ENCODE measurements at regions not wholly inside any gene's neighbourhood (a gene's known extent, or its start where the extent isn't known, plus 50 kb on each side); places are given as distances from the start of the nearest gene placed in this dataset.

DNA sequence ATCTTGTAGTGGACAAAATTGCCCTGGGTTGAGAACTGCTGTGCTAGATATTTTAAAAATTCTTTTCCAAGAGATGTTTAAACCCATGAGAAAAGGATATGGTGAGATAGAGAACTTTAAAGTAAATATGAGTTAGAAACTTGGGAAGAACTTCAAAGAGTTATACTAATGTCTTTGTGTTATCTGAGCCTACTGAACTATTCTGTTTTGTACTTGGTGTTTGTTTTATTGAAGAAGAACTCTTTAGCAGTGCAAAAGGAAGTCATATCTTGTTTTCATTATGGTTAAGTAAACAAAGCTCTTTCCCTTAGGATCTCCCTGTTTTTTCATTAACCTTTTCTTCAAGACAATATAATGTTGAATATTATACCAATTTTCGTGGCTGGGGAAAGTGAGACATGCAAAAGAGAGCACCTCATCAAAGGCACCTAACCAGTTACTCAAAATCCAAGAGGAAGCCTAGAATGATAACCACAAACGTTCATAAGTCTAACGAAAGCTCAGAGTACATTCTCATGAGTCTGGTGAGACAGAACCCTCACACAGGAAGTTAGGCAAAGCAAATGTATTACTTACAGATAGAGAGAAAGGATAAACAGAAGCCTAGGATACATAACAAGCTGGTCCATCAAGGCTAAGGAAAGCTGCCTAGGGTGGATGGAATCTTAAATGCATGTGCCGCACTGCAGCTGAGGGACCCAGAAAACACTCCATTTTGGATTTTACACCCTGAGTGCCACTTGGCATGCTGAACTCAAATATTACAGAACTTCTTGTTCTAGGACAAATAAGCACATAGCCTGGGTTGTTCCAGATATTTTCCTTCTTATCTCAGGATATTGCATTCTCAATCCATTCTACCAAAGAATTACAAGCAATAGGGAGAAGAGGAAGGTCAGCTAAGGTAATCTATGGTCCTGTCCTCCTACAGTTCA, 112.5 kb upstream of the ANO3 start:
- no peak overlapping the region for H3K27ac Mint-ChIP-seq
- H3K79me2 ChIP-seq (replicated peaks; ENCODE audit: insufficient read depth), result no peaks in the 10 kb centered on the region
- DNase-seq (ENCODE audit: low spot score) (no peak), ATAC-seq (no peak)
- no peaks in the 10 kb centered on the region; the same call in 2 of the 3 replicates for H3K4me1 Mint-ChIP-seq
- H3K4me1 ChIP-seq (ENCODE audit: insufficient read depth), result no peaks in the 10 kb centered on the region
- H3K4me3 Mint-ChIP-seq, result no peak overlapping the region
- TF ChIP-seq, protein P1, sequence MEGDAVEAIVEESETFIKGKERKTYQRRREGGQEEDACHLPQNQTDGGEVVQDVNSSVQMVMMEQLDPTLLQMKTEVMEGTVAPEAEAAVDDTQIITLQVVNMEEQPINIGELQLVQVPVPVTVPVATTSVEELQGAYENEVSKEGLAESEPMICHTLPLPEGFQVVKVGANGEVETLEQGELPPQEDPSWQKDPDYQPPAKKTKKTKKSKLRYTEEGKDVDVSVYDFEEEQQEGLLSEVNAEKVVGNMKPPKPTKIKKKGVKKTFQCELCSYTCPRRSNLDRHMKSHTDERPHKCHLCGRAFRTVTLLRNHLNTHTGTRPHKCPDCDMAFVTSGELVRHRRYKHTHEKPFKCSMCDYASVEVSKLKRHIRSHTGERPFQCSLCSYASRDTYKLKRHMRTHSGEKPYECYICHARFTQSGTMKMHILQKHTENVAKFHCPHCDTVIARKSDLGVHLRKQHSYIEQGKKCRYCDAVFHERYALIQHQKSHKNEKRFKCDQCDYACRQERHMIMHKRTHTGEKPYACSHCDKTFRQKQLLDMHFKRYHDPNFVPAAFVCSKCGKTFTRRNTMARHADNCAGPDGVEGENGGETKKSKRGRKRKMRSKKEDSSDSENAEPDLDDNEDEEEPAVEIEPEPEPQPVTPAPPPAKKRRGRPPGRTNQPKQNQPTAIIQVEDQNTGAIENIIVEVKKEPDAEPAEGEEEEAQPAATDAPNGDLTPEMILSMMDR (conservative IDR thresholded peaks at IDR 0.05; ENCODE audit: low read depth in 2 of 2), result no peak
- TF ChIP-seq EZH2 (IDR thresholded peaks at IDR 0.05; ENCODE audit: low read depth, unreplicated experiment), result no peak
- no peak for TF ChIP-seq JUNB (IDR thresholded peaks at IDR 0.05; ENCODE audit: unreplicated experiment)
- TF ChIP-seq EZH2phosphoT487 (IDR thresholded peaks at IDR 0.05; ENCODE audit: unreplicated experiment), result no peak
- TF ChIP-seq, protein P2, sequence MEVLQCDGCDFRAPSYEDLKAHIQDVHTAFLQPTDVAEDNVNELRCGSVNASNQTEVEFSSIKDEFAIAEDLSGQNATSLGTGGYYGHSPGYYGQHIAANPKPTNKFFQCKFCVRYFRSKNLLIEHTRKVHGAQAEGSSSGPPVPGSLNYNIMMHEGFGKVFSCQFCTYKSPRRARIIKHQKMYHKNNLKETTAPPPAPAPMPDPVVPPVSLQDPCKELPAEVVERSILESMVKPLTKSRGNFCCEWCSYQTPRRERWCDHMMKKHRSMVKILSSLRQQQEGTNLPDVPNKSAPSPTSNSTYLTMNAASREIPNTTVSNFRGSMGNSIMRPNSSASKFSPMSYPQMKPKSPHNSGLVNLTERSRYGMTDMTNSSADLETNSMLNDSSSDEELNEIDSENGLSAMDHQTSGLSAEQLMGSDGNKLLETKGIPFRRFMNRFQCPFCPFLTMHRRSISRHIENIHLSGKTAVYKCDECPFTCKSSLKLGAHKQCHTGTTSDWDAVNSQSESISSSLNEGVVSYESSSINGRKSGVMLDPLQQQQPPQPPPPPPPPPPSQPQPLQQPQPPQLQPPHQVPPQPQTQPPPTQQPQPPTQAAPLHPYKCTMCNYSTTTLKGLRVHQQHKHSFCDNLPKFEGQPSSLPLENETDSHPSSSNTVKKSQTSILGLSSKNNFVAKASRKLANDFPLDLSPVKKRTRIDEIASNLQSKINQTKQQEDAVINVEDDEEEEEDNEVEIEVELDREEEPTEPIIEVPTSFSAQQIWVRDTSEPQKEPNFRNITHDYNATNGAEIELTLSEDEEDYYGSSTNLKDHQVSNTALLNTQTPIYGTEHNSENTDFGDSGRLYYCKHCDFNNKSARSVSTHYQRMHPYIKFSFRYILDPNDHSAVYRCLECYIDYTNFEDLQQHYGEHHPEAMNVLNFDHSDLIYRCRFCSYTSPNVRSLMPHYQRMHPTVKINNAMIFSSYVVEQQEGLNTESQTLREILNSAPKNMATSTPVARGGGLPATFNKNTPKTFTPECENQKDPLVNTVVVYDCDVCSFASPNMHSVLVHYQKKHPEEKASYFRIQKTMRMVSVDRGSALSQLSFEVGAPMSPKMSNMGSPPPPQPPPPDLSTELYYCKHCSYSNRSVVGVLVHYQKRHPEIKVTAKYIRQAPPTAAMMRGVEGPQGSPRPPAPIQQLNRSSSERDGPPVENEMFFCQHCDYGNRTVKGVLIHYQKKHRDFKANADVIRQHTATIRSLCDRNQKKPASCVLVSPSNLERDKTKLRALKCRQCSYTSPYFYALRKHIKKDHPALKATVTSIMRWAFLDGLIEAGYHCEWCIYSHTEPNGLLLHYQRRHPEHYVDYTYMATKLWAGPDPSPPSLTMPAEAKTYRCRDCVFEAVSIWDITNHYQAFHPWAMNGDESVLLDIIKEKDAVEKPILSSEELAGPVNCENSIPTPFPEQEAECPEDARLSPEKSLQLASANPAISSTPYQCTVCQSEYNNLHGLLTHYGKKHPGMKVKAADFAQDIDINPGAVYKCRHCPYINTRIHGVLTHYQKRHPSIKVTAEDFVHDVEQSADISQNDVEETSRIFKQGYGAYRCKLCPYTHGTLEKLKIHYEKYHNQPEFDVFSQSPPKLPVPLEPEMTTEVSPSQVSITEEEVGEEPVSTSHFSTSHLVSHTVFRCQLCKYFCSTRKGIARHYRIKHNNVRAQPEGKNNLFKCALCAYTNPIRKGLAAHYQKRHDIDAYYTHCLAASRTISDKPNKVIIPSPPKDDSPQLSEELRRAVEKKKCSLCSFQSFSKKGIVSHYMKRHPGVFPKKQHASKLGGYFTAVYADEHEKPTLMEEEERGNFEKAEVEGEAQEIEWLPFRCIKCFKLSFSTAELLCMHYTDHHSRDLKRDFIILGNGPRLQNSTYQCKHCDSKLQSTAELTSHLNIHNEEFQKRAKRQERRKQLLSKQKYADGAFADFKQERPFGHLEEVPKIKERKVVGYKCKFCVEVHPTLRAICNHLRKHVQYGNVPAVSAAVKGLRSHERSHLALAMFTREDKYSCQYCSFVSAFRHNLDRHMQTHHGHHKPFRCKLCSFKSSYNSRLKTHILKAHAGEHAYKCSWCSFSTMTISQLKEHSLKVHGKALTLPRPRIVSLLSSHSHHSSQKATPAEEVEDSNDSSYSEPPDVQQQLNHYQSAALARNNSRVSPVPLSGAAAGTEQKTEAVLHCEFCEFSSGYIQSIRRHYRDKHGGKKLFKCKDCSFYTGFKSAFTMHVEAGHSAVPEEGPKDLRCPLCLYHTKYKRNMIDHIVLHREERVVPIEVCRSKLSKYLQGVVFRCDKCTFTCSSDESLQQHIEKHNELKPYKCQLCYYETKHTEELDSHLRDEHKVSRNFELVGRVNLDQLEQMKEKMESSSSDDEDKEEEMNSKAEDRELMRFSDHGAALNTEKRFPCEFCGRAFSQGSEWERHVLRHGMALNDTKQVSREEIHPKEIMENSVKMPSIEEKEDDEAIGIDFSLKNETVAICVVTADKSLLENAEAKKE (CRISPR knock-in tag; IDR thresholded peaks at IDR 0.05), result no peak
- TF ChIP-seq POLR2AphosphoS5 (IDR thresholded peaks at IDR 0.05; ENCODE audit: low read depth), result no peak
- no peak for TF ChIP-seq ZNF114 (CRISPR knock-in tag; IDR thresholded peaks at IDR 0.05)
- TF ChIP-seq NANOG (IDR thresholded peaks at IDR 0.05; ENCODE audit: borderline replicate concordance), result no peak
- no peak for TF ChIP-seq ZNF331 (CRISPR knock-in tag; IDR thresholded peaks at IDR 0.05; ENCODE audit: low read depth)
- TF ChIP-seq, protein P3, sequence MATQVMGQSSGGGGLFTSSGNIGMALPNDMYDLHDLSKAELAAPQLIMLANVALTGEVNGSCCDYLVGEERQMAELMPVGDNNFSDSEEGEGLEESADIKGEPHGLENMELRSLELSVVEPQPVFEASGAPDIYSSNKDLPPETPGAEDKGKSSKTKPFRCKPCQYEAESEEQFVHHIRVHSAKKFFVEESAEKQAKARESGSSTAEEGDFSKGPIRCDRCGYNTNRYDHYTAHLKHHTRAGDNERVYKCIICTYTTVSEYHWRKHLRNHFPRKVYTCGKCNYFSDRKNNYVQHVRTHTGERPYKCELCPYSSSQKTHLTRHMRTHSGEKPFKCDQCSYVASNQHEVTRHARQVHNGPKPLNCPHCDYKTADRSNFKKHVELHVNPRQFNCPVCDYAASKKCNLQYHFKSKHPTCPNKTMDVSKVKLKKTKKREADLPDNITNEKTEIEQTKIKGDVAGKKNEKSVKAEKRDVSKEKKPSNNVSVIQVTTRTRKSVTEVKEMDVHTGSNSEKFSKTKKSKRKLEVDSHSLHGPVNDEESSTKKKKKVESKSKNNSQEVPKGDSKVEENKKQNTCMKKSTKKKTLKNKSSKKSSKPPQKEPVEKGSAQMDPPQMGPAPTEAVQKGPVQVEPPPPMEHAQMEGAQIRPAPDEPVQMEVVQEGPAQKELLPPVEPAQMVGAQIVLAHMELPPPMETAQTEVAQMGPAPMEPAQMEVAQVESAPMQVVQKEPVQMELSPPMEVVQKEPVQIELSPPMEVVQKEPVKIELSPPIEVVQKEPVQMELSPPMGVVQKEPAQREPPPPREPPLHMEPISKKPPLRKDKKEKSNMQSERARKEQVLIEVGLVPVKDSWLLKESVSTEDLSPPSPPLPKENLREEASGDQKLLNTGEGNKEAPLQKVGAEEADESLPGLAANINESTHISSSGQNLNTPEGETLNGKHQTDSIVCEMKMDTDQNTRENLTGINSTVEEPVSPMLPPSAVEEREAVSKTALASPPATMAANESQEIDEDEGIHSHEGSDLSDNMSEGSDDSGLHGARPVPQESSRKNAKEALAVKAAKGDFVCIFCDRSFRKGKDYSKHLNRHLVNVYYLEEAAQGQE (IDR thresholded peaks at IDR 0.05; ENCODE audit: unreplicated experiment), result no peak
- no peak for TF ChIP-seq STAT1 (IDR thresholded peaks at IDR 0.05; ENCODE audit: unreplicated experiment)
- no peak for TF ChIP-seq CREB1 (CRISPR knock-in tag; IDR thresholded peaks at IDR 0.05; ENCODE audit: low read depth)
- TF ChIP-seq, protein P4, sequence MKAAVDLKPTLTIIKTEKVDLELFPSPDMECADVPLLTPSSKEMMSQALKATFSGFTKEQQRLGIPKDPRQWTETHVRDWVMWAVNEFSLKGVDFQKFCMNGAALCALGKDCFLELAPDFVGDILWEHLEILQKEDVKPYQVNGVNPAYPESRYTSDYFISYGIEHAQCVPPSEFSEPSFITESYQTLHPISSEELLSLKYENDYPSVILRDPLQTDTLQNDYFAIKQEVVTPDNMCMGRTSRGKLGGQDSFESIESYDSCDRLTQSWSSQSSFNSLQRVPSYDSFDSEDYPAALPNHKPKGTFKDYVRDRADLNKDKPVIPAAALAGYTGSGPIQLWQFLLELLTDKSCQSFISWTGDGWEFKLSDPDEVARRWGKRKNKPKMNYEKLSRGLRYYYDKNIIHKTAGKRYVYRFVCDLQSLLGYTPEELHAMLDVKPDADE (IDR thresholded peaks at IDR 0.05), result no peak
- H3K36me3 Mint-ChIP-seq (ENCODE audit: low read depth), result peaks cover 12% of the 10 kb centered on the region
- H3K9me3 Mint-ChIP-seq, result peaks cover 12% of the 10 kb centered on the region
- no peaks in the 10 kb centered on the region for H4K20me1 ChIP-seq (replicated peaks; ENCODE audit: insufficient read depth)
- no peaks in the 10 kb centered on the region; the same call in 1 of the 2 replicates for H3K36me3 ChIP-seq (ENCODE audit: insufficient read depth)
- peaks cover 2% of the 10 kb centered on the region for H3K27me3 Mint-ChIP-seq (ENCODE audit: insufficient read depth, low read depth, poor library complexity)
- H2AFZ ChIP-seq, result no peak overlapping the region
- H3K9me2 ChIP-seq (ENCODE audit: insufficient read depth), result peaks cover 7% of the 10 kb centered on the region
- H3K27me3 ChIP-seq (ENCODE audit: insufficient read depth), result no peaks in the 10 kb centered on the region
- no peaks in the 10 kb centered on the region for H3F3A ChIP-seq (replicated peaks; ENCODE audit: low read depth)
- H3K4me3 ChIP-seq, result no peak overlapping the region
- H3K27ac ChIP-seq (ENCODE audit: low read depth), result no peak overlapping the region
- H3K4me2 ChIP-seq, result no peak overlapping the region

Measured in GM23338 (cell line).